IMR-90 (cell line): ENCODE measurements at regions not wholly inside any gene's neighbourhood (a gene's known extent, or its start where the extent isn't known, plus 50 kb on each side); places are given as distances from the start of the nearest gene placed in this dataset.

Experiments used
- ATAC-seq: fragments of 200-7000 bp; cut with Tn5 transposase; 2 replicates; pipeline ENCODE4 v1.9.1; 2020; ENCODE audit warnings: low read depth, mild to moderate bottlenecking, moderate library complexity
- BruUV-seq: library from RNA; stranded (reverse); fragments of 400-500 nt; replicated peaks from 2 replicates; lab custom pipeline; 2021; lab: Mats Ljungman, UMichigan
- CTCF ChIA-PET: fragments of 300-600 bp; formaldehyde crosslinking; extraction: SDS; loops from one replicate; lab custom pipeline; 2021; ENCODE audit warnings: antibody characterized with exemption; lab: Yijun Ruan, JAX
- POLR2A ChIA-PET: fragments of 300-600 bp; sonication (Branson Sonifier 250); formaldehyde crosslinking; loops from one replicate; lab custom pipeline; 2022; ENCODE audit warnings: antibody characterized with exemption; ENCODE audit not compliant: unreplicated experiment; lab: Charles Lee
- DNase-seq: peaks from one replicate; pipeline ENCODE4 v3.0.0; 2013
- H2AFZ ChIP-seq: replicated peaks from 2 replicates; pipeline ENCODE3; 2013; ENCODE audit warnings: low read length, mild to moderate bottlenecking; ENCODE audit not compliant: poor library complexity
- H2AK5ac ChIP-seq: 2 replicates; pipeline ENCODE4 v1.6.1; 2013; ENCODE audit warnings: low read depth, low read length, inconsistent platforms
- H2AK9ac ChIP-seq: replicated peaks from 2 replicates; pipeline ENCODE3; 2013; ENCODE audit warnings: mild to moderate bottlenecking, low read depth, low read length, moderate library complexity; ENCODE audit not compliant: poor library complexity
- H2BK120ac ChIP-seq: 2 replicates; pipeline ENCODE4 v1.6.1; 2013; ENCODE audit warnings: low read depth, low read length, inconsistent platforms
- H2BK15ac ChIP-seq: 3 replicates; pipeline ENCODE4 v1.6.1; 2013; ENCODE audit warnings: low read depth, low read length, inconsistent platforms
- H2BK20ac ChIP-seq: 2 replicates; pipeline ENCODE4 v1.6.1; 2013; ENCODE audit warnings: low read depth, mild to moderate bottlenecking, inconsistent platforms, low read length, moderate library complexity
- H2BK5ac ChIP-seq: 2 replicates; pipeline ENCODE4 v1.6.1; 2013; ENCODE audit warnings: mild to moderate bottlenecking, low read depth, low read length, inconsistent platforms; ENCODE audit not compliant: poor library complexity, severe bottlenecking
- H3K14ac ChIP-seq: replicated peaks from 2 replicates; pipeline ENCODE4 v1.6.1; 2013; ENCODE audit warnings: low read depth, low read length, inconsistent platforms
- H3K18ac ChIP-seq: 2 replicates; pipeline ENCODE4 v1.6.1; 2013; ENCODE audit warnings: low read depth, low read length, control low read depth
- H3K23ac ChIP-seq: 2 replicates; pipeline ENCODE4 v1.6.1; 2013; ENCODE audit warnings: low read depth, low read length, inconsistent platforms
- H3K27ac ChIP-seq: 2 replicates; pipeline ENCODE4 v1.5.1; 2013; ENCODE audit warnings: mild to moderate bottlenecking, control low read depth, low read length; ENCODE audit not compliant: insufficient read depth
- H3K27me3 ChIP-seq: 2 replicates; pipeline ENCODE4 v1.6.1; 2013; ENCODE audit warnings: low read length; ENCODE audit not compliant: control insufficient read depth, insufficient read depth
- H3K36me3 ChIP-seq: 2 replicates; pipeline ENCODE4 v1.6.1; 2013; ENCODE audit warnings: low read length, mixed read lengths; ENCODE audit not compliant: control insufficient read depth, insufficient read depth
- H3K4ac ChIP-seq: 2 replicates; pipeline ENCODE4 v1.6.1; 2013; ENCODE audit warnings: low read depth, low read length, inconsistent platforms
- H3K4me1 ChIP-seq: 2 replicates; pipeline ENCODE4 v1.6.1; 2013; ENCODE audit warnings: low read length, mixed read lengths; ENCODE audit not compliant: control insufficient read depth, insufficient read depth
- H3K4me2 ChIP-seq: 2 replicates; pipeline ENCODE4 v1.6.1; 2013; ENCODE audit warnings: low read depth, mild to moderate bottlenecking, control low read depth, low read length, moderate library complexity
- H3K4me3 ChIP-seq: 2 replicates; pipeline ENCODE4 v1.5.1; 2013; ENCODE audit warnings: low read depth, mild to moderate bottlenecking, control low read depth, low read length, moderate library complexity; ENCODE audit not compliant: insufficient read depth
- H3K56ac ChIP-seq: 2 replicates; pipeline ENCODE4 v1.6.1; 2013; ENCODE audit warnings: low read length, inconsistent platforms; ENCODE audit not compliant: insufficient read depth; ENCODE audit errors: extremely low read depth
- H3K79me1 ChIP-seq, 2 experiments: 2 replicates each; pipeline ENCODE4 v1.6.1; 2013; ENCODE audit warnings: low read length in 2 of 2, inconsistent platforms in 1 of 2, low read depth in 1 of 2
- H3K9ac ChIP-seq: 2 replicates; pipeline ENCODE4 v1.6.1; 2013; ENCODE audit warnings: low read depth, low read length, control low read depth
- H3K9me1 ChIP-seq: 2 replicates; pipeline ENCODE4 v1.6.1; 2013; ENCODE audit warnings: low read length, inconsistent platforms; ENCODE audit not compliant: insufficient read depth
- H3K9me3 ChIP-seq: 2 replicates; pipeline ENCODE4 v1.6.1; 2013; ENCODE audit warnings: low read length; ENCODE audit not compliant: control insufficient read depth, insufficient read depth
- H4K20me1 ChIP-seq: 2 replicates; pipeline ENCODE4 v1.6.1; 2013; ENCODE audit warnings: low read length, inconsistent platforms; ENCODE audit not compliant: insufficient read depth
- H4K5ac ChIP-seq: 2 replicates; pipeline ENCODE4 v1.6.1; 2013; ENCODE audit warnings: mild to moderate bottlenecking, low read depth, low read length, control low read depth
- H4K8ac ChIP-seq, 2 experiments: 2 replicates each; pipeline ENCODE4 v1.6.1; 2013; ENCODE audit warnings: low read depth in 2 of 2, low read length in 2 of 2, control low read depth in 1 of 2, inconsistent platforms in 1 of 2
- H4K91ac ChIP-seq: 2 replicates; pipeline ENCODE4 v1.6.1; 2013; ENCODE audit warnings: low read depth, low read length, inconsistent platforms; ENCODE audit not compliant: insufficient read depth
- BHLHE40 ChIP-seq: fragments of 150-350 bp; IDR thresholded peaks from 2 replicates; pipeline ENCODE4 v1.6.1; 2016; ENCODE audit warnings: mild to moderate bottlenecking, low read depth, low read length
- CEBPB ChIP-seq: IDR thresholded peaks from 2 replicates; pipeline ENCODE4 v1.6.1; 2012; ENCODE audit warnings: low read depth, low read length, improper control_type of control experiment
- CHD1 ChIP-seq: IDR thresholded peaks from 2 replicates; pipeline ENCODE4 v1.6.1; 2012; ENCODE audit warnings: low read depth, low read length, improper control_type of control experiment
- CTCF ChIP-seq: conservative IDR thresholded peaks from 2 replicates; pipeline ENCODE4 v1.5.1; 2012; ENCODE audit warnings: mild to moderate bottlenecking, low read depth, low read length, improper control_type of control experiment
- ELK1 ChIP-seq: fragments of 150-350 bp; IDR thresholded peaks from 2 replicates; pipeline ENCODE4 v1.6.1; 2016; ENCODE audit warnings: low read depth, mild to moderate bottlenecking, low read length, moderate library complexity, borderline replicate concordance
- FOS ChIP-seq: fragments of 150-350 bp; IDR thresholded peaks from 2 replicates; pipeline ENCODE4 v1.6.1; 2016; ENCODE audit warnings: low read depth, low read length
- MAFK ChIP-seq: IDR thresholded peaks from 2 replicates; pipeline ENCODE4 v1.6.1; 2012; ENCODE audit warnings: low read depth, low read length, improper control_type of control experiment
- MAZ ChIP-seq: IDR thresholded peaks from 2 replicates; pipeline ENCODE4 v1.6.1; 2012; ENCODE audit warnings: low read depth, mild to moderate bottlenecking, low read length, improper control_type of control experiment, moderate library complexity, borderline replicate concordance
- MXI1 ChIP-seq: IDR thresholded peaks from 2 replicates; pipeline ENCODE4 v1.6.1; 2012; ENCODE audit warnings: low read depth, mild to moderate bottlenecking, low read length, moderate library complexity, borderline replicate concordance
- NFE2L2 ChIP-seq: fragments of 150-350 bp; IDR thresholded peaks from 2 replicates; pipeline ENCODE4 v1.6.1; 2016; ENCODE audit warnings: low read depth, mild to moderate bottlenecking, low read length
- POLR2A ChIP-seq: IDR thresholded peaks from 2 replicates; pipeline ENCODE4 v1.6.1; 2012; ENCODE audit warnings: mild to moderate bottlenecking, low read depth, low read length
- RAD21 ChIP-seq: IDR thresholded peaks from 2 replicates; pipeline ENCODE4 v1.6.1; 2012; ENCODE audit warnings: low read length, improper control_type of control experiment
- RCOR1 ChIP-seq: IDR thresholded peaks from 2 replicates; pipeline ENCODE4 v1.6.1; 2012; ENCODE audit warnings: mild to moderate bottlenecking, low read length, improper control_type of control experiment; ENCODE audit not compliant: insufficient replicate concordance
- RFX5 ChIP-seq: IDR thresholded peaks from 2 replicates; pipeline ENCODE4 v1.8.0; 2012; ENCODE audit warnings: low read depth, mild to moderate bottlenecking, low read length, moderate library complexity
- SMC3 ChIP-seq: fragments of 150-350 bp; IDR thresholded peaks from 2 replicates; pipeline ENCODE4 v1.6.1; 2016; ENCODE audit warnings: low read depth, mild to moderate bottlenecking, antibody characterized with exemption, low read length, moderate library complexity
- USF2 ChIP-seq: fragments of 150-350 bp; IDR thresholded peaks from 2 replicates; pipeline ENCODE4 v1.6.1; 2017; ENCODE audit warnings: mild to moderate bottlenecking, antibody characterized with exemption, low read length, low read depth
- WGBS, 2 experiments: methylation state at CpG; one replicate each; pipeline versions ENCODE4 v1.1.5 to v1.1.7; 2013; ENCODE audit warnings: missing lambda C conversion rate in 2 of 2; ENCODE audit not compliant: insufficient read length in 1 of 2; ENCODE audit errors: extremely low coverage in 2 of 2; 5-methylcytosine and 5-hydroxymethylcytosine counted together
- dilution Hi-C: fragments of 300-500 bp; cut with HindIII; formaldehyde crosslinking; loops from one replicate; pipeline ENCODE4 v1.14.3; 2018; ENCODE audit warnings: low sequenced_read_pairs; ENCODE audit not compliant: unreplicated experiment
- in situ Hi-C: fragments of 300-500 bp; cut with MboI; formaldehyde crosslinking; loops from 3 replicates; pipeline ENCODE4 v1.14.3; 2019; ENCODE audit warnings: low sequenced_read_pairs, inconsistent platforms, mixed read lengths
- intact Hi-C: fragments of 100-400 bp; cut with micrococcal nuclease; formaldehyde crosslinking; loops from 2 replicates; pipeline ENCODE4 v1.10.0; 2022

- no peak overlapping the region; the same call in 1 of the 2 replicates for H2BK20ac ChIP-seq
These were observed 167.1 kb downstream of the ZBTB18 start for GRCh38 chr1:244218220-244218619.

More at GRCh38 chr1:244218220-244218619, 167.1 kb downstream of the ZBTB18 start:
- no peak for TF ChIP-seq MAZ
- TF ChIP-seq MAFK: no peak
- TF ChIP-seq POLR2A: no peak
- TF ChIP-seq FOS: no peak
- no peak for TF ChIP-seq NFE2L2
- TF ChIP-seq RAD21: no peak
- no peak for TF ChIP-seq RCOR1
- no peak for TF ChIP-seq ELK1
- no peak for TF ChIP-seq CHD1
- TF ChIP-seq BHLHE40: no peak
- TF ChIP-seq SMC3: no peak
- no peak for TF ChIP-seq USF2
- no peak for TF ChIP-seq RFX5
- no peak for TF ChIP-seq MXI1
- no peak for TF ChIP-seq CEBPB
- no peak for TF ChIP-seq CTCF
- no peaks in the 10 kb centered on the region for H3K36me3 ChIP-seq
- no peak overlapping the region for H3K56ac ChIP-seq
- no peak for ATAC-seq
- peak overlapping the region; percentile 21; the same call in 1 of the 2 replicates for H4K91ac ChIP-seq
- no peak overlapping the region for H2BK5ac ChIP-seq
- ChIA-PET POLR2A (no interaction called here), CTCF (no interaction called here)
- H3K23ac ChIP-seq: no peak overlapping the region
- no peak overlapping the region for H3K9ac ChIP-seq
- in situ Hi-C loops (no loop called here), dilution Hi-C loops (no loop called here), intact Hi-C loops (no loop called here)
- no peaks in the 10 kb centered on the region for H4K20me1 ChIP-seq
- H3K4ac ChIP-seq: no peak overlapping the region
- H3K14ac ChIP-seq: no peak overlapping the region
- 0 out of 2 replicates have a peak overlapping the region, but pooled peaks have one; percentile 63 for H2AK5ac ChIP-seq
- H3K4me3 ChIP-seq: no peak overlapping the region
- H3K18ac ChIP-seq: no peak overlapping the region
- WGBS, 2 experiments: 100% methylated on average over 2 of the region's 9 CpGs; no CpG with 5 or more reads in 1 of the 2 experiments
- no peak overlapping the region for H4K8ac ChIP-seq
- no peak overlapping the region for H2AFZ ChIP-seq
- DNase-seq: no peak
- peaks cover 2% of the 10 kb centered on the region; the same call in 1 of the 2 replicates for H3K27me3 ChIP-seq
- H3K27ac ChIP-seq: no peak overlapping the region
- H4K5ac ChIP-seq: no peak overlapping the region
- H3K4me1 ChIP-seq: peaks cover 5% of the 10 kb centered on the region
- H2BK120ac ChIP-seq: no peak overlapping the region; the same call in 1 of the 2 replicates
- no peaks in the 10 kb centered on the region for H3K79me1 ChIP-seq
- H3K4me2 ChIP-seq: no peak overlapping the region
- H3K9me1 ChIP-seq: no peaks in the 10 kb centered on the region
- no peaks in the 10 kb centered on the region for H3K9me3 ChIP-seq
- no TSS peak for BruUV-seq
- peak overlapping the region; percentile 37; the same call in 1 of the 3 replicates for H2BK15ac ChIP-seq
- no peak overlapping the region for H2AK9ac ChIP-seq
